Testis (tissue), 2 donors: ENCODE measurements at regions not wholly inside any gene's neighbourhood (a gene's known extent, or its start where the extent isn't known, plus 50 kb on each side); places are given as distances from the start of the nearest gene placed in this dataset.
"Not testable (repeated sequence)": the region's sequence is repeated elsewhere in the genome, so short reads cannot be mapped to it uniquely, and the experiment has no call there.

Source experiments
- DNase-seq: peaks from one replicate; pipeline ENCODE4 v3.0.0-alpha.2; 2019
- H3K27ac ChIP-seq, 2 donors: fragments of 200-600 bp; sonication (generic); one replicate each; pipeline ENCODE4 v1.5.1; 2019
- H3K27me3 ChIP-seq: fragments of 200-600 bp; sonication (generic); one replicate; pipeline ENCODE4 v1.5.1; 2019
- H3K36me3 ChIP-seq: fragments of 200-600 bp; sonication (generic); one replicate; pipeline ENCODE4 v1.5.1; 2017; ENCODE audit warnings: low read depth; ENCODE audit errors: missing control alignments
- H3K4me1 ChIP-seq: fragments of 200-600 bp; sonication (generic); one replicate; pipeline ENCODE4 v1.5.1; 2019
- H3K4me3 ChIP-seq, 2 donors: fragments of 200-600 bp; sonication (generic); one replicate each; pipeline ENCODE4 v1.5.1; 2017 to 2019
- H3K9me3 ChIP-seq: fragments of 200-600 bp; sonication (generic); one replicate; pipeline ENCODE4 v1.5.1; 2017
- CTCF ChIP-seq, 3 experiments: fragments of 450-650 bp in 2 of 3; fragments of 200-600 bp in 1 of 3; sonication (generic) in 1 of 3; IDR thresholded peaks; one replicate each; pipeline ENCODE4 v1.5.1; 2016 to 2019; ENCODE audit warnings: antibody characterized with exemption in 3 of 3, mild to moderate bottlenecking in 2 of 3, moderate library complexity in 1 of 3
- POLR2A ChIP-seq: fragments of 450-650 bp; IDR thresholded peaks from one replicate; pipeline ENCODE4 v1.6.1; 2017; ENCODE audit warnings: antibody characterized with exemption, mild to moderate bottlenecking, moderate library complexity
- WGBS, 2 donors: methylation state at CpG; one replicate each; pipeline ENCODE4 v1.1.5; 2018; 5-methylcytosine and 5-hydroxymethylcytosine counted together
- intact Hi-C: fragments of 100-400 bp; cut with DNase I; formaldehyde crosslinking; loops from one replicate; pipeline ENCODE4 v1.15.1; 2023; ENCODE audit warnings: low total_unique reads

- no peak for DNase-seq
- H3K27me3 ChIP-seq, result no peaks in the 10 kb centered on the region
- no peak for TF ChIP-seq CTCF (IDR thresholded peaks at IDR 0.05)
- TF ChIP-seq POLR2A, result no peak
- H3K27ac ChIP-seq, result no peak overlapping the region
- H3K9me3 ChIP-seq, result no peaks in the 10 kb centered on the region
- intact Hi-C loops, result no loop called here
- no peaks in the 10 kb centered on the region for H3K4me1 ChIP-seq
- H3K4me3 ChIP-seq, result no peak overlapping the region
- 64 to 77% methylated on average over 9 of the region's 9 CpGs for WGBS, 2 donors
- no peaks in the 10 kb centered on the region for H3K36me3 ChIP-seq
These were observed 120.2 kb downstream of the SHOX start for GRCh38 chrX:750812-751211.

GRCh38 chrX:750263-750662 lies 119.7 kb downstream of the SHOX start:
- WGBS, 2 donors, result 67 to 79% methylated on average over 5 of the region's 5 CpGs
- no peaks in the 10 kb centered on the region for H3K4me1 ChIP-seq
- H3K36me3 ChIP-seq, result no peaks in the 10 kb centered on the region
- H3K27ac ChIP-seq, result no peak overlapping the region
- no peaks in the 10 kb centered on the region for H3K9me3 ChIP-seq
- no peaks in the 10 kb centered on the region for H3K27me3 ChIP-seq
- TF ChIP-seq POLR2A (no peak), CTCF (IDR thresholded peaks at IDR 0.05) (no peak)
- H3K4me3 ChIP-seq, result no peak overlapping the region
- intact Hi-C loops, result no loop called here
- DNase-seq, result no peak

- intact Hi-C loops, result no loop called here
- no peaks in the 10 kb centered on the region for H3K27me3 ChIP-seq
- no peaks in the 10 kb centered on the region for H3K9me3 ChIP-seq
- no peak for DNase-seq
- 77 to 94% methylated on average over 2 of the region's 2 CpGs for WGBS, 2 donors
- no peaks in the 10 kb centered on the region for H3K4me1 ChIP-seq
- H3K36me3 ChIP-seq, result no peaks in the 10 kb centered on the region
- no peak overlapping the region for H3K4me3 ChIP-seq
- no peak overlapping the region for H3K27ac ChIP-seq
- TF ChIP-seq CTCF (IDR thresholded peaks at IDR 0.05) (no peak), POLR2A (no peak)
These were observed 116.6 kb downstream of the SHOX start for GRCh38 chrX:747176-747575.

GRCh38 chrX:739611-740010 lies 109.0 kb downstream of the SHOX start:
- Histone ChIP-seq H3K9me3 (no peaks in the 10 kb centered on the region), H3K36me3 (no peaks in the 10 kb centered on the region), H3K27ac (no peak overlapping the region), H3K27me3 (no peaks in the 10 kb centered on the region), H3K4me1 (no peaks in the 10 kb centered on the region), H3K4me3 (no peak overlapping the region)
- TF ChIP-seq POLR2A (no peak), CTCF (IDR thresholded peaks at IDR 0.05) (no peak)
- 59 to 65% methylated on average over 9 to 10 of the region's 10 CpGs for WGBS, 2 donors
- intact Hi-C loops, result no loop called here
- DNase-seq, result no peak

- H3K27me3 ChIP-seq, H3K4me3 ChIP-seq, H3K36me3 ChIP-seq, intact Hi-C loops, H3K9me3 ChIP-seq, H3K4me1 ChIP-seq, H3K27ac ChIP-seq, DNase-seq: not testable (repeated sequence)
- 89 to 91% methylated on average over 3 of the region's 3 CpGs for WGBS, 2 donors
These were observed 106.4 kb downstream of the SHOX start for GRCh38 chrX:737021-737420.
